Inferior parietal cortex (tissue), 1 donor: ENCODE measurements at regions not wholly inside any gene's neighbourhood (a gene's known extent, or its start where the extent isn't known, plus 50 kb on each side); places are given as distances from the start of the nearest gene placed in this dataset.
"Not testable (repeated sequence)": the region's sequence is repeated elsewhere in the genome, so short reads cannot be mapped to it uniquely, and the experiment has no call there.

Experiments used
- DNase-seq: peaks from one replicate; pipeline ENCODE4 v3.0.0-alpha.2; 2016; ENCODE audit errors: extremely low spot score

DNA sequence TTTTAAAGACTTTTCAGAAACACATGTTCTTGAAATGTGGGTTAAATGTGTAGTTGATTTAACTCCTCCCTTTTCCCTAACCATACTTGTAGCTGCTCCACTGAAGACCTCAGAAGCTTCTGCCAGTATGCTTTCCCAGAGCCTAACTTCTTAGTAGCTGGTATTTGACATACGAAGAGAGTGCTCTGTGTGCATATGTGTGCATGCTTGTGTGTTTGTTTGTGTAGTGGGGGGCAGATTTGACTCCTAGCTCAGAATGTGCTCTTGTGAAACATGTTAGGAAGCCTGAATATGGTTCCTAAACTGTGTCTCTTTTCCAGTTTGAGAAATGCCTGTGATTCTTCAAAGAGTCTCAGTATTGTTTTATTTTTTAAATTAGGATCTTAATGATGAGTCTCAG, 420.4 kb downstream of the PCNX1 start:
- DNase-seq, result no peak

GRCh38 chr14:71328183-71328582, 420.9 kb downstream of the PCNX1 start:
- no peak for DNase-seq

- no peak for DNase-seq
Measured at GRCh38 chr14:71328954-71329353, 421.7 kb downstream of the PCNX1 start.

GRCh38 chr14:71331403-71331802, 424.1 kb downstream of the PCNX1 start:
- DNase-seq, result no peak

- no peak for DNase-seq
Measured at GRCh38 chr14:71332476-71332875, 425.2 kb downstream of the PCNX1 start.

DNA sequence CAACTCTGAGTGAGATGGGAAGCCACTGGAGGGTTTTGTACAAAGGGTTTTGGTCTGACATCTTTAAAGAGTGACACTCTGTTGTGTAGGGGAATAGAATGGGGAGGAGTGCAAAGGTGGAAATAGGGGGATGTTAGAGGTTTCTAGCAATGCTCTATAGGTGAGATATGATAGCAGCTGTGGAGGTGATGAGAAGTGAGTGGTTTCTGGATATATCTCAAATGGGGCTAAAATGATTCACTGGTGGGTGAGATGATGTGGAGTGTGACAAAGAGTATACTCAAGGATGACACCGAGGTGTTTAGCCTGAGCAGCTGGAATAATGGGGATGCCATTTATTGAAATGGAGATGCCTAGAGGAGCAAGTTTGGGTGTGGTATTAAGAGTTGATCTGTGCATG, 426.4 kb downstream of the PCNX1 start:
- no peak for DNase-seq

DNA sequence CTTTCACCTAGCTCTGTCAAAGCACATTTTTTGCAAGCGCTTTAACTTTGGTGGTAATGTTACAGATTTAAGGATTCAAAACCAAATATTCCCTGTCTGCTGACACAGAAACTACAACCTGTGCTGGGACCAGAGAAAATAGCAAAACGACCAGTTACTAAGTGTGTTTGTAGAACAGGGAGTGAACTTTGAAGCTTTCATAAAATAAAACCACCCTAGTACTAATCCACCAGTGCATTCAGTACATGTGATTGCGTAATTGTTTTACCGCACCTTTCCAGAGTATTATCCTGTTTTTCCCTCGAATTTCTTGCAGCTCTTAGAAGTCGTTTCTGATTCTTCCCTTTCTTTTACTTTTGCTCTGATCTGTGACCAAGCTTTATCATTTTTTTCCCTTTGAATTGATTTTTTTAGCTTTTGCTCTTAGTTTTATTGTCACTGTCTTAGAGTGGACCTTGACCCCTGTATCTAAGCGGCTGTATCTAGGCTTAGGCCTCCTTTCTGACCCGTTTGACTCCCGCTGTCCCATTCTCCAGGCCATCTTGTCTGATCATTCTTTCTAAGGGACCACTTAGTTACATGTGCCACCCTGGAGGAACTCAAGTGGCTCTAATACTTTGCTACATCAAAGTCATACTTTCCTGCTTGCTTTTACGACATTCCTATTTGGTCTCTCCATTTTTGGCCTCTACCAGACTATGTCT, 429.4 kb downstream of the PCNX1 start:
- no peak for DNase-seq

GRCh38 chr14:71338153-71338552, 430.9 kb downstream of the PCNX1 start:
- no peak for DNase-seq

- no peak for DNase-seq
Measured at GRCh38 chr14:71339650-71340415, 432.6 kb downstream of the PCNX1 start.

DNA sequence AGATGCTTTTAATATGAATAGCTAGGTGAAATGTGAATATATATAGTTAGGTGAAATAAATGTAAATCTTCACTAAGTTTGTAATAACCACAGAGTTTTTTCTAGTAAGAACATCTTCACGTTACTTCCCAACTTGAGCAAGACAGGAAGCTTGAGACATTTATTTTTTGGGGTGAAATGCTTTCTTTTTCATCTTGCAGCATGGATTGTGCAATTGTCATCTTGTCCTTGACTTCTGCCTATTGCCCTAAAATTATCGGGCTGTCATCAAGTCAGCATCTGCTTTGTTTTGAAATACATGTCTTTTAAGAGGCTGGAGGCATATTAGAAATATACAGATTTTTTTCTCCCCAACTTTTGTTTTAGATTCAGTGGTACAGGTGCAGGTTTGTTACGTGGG, 433.9 kb downstream of the PCNX1 start:
- DNase-seq, result no peak

- no peak for DNase-seq
Measured at GRCh38 chr14:71343724-71344123, 436.5 kb downstream of the PCNX1 start.

GRCh38 chr14:71344506-71344905, 437.2 kb downstream of the PCNX1 start:
- no peak for DNase-seq

DNA sequence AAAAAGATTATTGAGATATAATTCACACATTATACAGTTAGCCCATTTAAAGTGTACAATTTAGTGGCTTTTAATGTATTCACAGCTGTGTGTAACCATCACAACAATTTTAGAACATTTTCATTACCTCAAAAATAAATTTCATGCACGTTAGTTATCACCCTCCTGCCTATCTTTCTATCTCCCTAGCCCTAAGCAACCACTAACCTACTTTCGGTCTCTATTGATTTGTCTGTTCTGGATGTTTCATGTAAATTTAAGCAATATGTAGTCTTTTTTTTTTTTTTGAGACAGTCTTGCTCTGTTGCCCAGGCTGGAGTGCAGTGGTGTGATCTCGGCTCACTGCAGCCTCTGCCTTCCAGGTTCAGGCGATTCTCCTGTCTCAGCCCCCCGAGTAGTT, 439.4 kb downstream of the PCNX1 start:
- no peak for DNase-seq

DNA sequence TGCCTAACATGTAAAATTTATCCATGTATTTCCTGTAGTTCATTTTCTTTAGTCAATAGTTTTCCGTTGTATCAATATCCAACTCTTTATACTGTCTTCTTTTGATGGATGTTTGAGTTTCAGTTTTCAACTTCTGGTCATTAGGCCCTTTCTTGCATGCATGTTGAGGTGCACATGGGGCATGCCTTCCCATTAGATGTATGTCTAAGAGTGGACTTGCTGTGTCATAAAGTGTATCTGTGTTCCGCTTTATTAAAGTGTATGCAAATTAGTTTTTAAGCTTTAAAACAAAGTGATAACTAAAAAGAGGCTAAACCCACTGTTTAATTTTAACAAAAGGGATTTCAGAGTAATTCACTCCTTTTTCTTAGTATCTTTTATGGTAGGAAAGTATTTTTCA, 441.1 kb downstream of the PCNX1 start:
- DNase-seq, result no peak

DNA sequence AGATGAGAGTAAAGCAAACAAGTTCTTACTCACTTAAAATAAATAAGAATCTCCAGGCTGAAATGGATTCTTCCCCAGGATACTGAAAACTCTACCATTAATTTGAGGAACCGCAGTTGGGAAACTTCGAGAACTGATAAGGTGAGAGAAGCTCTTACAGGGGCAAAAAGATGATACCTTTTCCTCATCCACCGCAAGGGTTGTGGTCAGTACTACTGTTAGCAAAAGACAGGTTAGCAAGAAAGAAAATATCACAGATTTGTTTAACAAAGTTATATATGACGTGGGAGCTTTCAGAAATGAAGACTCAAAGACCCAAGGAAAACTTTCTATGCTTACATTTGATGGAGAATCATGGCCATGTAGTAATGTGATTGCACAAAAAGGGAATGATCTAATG, 441.6 kb downstream of the PCNX1 start:
- DNase-seq, result no peak

- DNase-seq, result no peak
Measured at GRCh38 chr14:71354142-71354541, 446.9 kb downstream of the PCNX1 start.

DNA sequence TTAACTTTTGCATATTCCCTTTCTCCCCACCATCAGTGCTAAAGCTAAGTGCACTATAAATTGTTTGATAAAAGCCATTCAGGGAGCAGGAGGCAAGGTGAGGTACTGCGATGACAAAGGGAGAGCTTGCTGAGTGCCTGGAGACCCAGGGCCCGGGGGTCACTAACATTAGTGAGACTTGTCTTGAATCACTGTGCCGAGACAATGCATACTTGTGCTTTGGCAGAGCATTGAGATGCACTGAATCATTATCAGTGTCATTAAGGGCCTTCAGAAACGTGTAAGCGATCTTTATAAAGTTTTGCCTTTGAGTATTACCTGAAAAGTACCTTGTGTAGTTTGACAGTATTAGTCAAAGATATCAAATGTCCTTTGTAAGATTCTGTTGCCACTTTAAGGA, 447.5 kb downstream of the PCNX1 start:
- DNase-seq, result no peak

DNA sequence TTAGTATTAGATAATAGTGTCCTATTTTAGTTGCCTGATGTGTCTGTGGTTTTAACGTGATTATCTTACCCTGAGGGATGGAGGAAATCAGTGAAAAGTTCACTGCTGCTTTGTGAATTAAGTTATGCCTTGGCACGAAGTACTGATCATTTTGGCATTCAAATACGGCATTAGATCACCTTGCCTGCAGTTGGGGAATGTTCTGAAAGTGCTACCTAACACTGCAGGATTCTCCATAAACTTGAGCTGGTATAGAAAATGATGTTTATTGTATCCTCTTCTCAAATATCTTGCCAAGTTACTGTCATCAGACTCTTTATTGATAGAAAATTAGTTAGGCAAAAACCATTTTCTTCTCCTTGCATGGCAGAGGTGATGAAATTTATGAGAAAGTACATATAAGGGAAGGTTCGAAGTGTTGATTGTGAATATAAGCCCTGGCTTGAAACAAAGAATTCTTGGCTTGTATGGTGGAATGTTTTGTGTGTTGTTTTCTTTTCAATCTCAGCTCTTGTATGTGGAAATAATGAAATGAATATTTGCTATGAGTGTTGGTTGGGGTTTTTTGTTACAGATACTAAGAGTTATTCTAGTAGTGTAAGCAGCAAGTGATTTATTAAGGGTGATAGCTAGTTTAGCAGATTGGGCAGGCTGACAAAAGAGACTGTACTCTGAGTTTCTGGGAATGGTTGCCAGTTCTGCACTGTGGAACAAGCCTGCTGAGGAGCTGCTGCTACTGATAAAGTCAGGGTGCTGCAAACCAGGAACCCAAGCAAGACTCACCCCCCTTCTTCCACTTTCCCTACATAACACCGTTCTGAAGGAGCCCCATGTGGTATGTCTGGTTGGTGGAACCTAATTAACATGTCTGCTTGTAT, 448.3 kb downstream of the PCNX1 start:
- no peak for DNase-seq

DNA sequence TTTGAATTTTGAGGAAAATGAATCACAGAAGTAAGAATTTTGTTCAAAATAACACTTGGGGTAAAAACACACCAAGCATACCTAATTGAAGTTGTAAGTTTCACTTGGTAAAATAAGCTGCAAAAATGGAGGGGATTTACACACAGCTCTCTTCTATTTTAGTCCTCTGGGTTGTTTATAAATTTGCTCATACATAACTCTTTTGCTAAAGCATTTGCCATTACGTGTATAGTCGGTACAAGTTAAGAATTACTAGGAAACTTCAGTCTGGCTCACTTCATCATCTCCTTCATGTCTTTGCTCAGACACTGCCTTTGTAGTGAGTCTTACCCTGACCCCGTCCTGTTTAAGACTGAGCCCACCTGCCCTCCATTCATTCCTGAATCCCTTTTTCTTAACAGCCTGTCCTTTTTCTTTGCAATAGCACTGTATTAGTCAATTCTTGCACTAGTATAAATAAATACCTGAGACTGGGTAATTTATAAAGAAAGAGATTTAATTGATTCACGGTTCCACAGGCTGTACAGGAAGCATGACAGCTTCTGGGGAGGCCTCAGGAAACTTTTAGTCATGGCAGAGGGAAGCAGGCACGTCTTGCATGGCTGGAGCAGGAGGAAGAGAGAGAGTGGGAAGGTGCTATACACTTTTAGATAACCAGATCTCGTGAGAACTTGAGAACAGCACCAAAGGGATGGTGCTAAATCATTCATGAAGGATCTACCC, 451.1 kb downstream of the PCNX1 start:
- DNase-seq, result no peak

GRCh38 chr14:71358932-71359421, 451.7 kb downstream of the PCNX1 start:
- DNase-seq, result not testable (repeated sequence)

DNA sequence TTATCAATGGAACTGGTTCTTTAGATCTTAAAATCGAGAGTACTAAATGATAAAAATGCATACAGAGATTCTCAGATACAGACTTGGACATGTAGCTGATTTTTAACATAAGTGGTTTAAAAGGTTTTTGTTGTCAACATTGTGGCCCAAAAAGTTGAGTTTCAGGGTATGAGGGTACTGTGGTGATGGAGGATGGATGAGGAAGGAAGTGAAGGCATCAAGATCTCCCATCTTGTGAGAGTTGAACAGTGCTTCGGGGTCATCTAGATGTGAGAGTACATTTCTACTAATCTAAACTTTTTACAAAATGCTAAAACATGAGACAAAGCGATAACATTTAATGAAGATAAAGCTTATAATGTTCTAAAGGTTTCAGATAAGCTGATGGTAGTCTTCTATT, 452.6 kb downstream of the PCNX1 start:
- DNase-seq, result no peak

GRCh38 chr14:71361336-71361735, 454.1 kb downstream of the PCNX1 start:
- no peak for DNase-seq
